Smooth muscle cell (in vitro differentiated cells): ENCODE measurements at regions not wholly inside any gene's neighbourhood (a gene's known extent, or its start where the extent isn't known, plus 50 kb on each side); places are given as distances from the start of the nearest gene placed in this dataset.

ENCODE experiments used
- DNase-seq: peaks from one replicate; lab custom pipeline; 2025; ENCODE audit not compliant: unreplicated experiment; lab: John Stamatoyannopoulos, UW
- H2AFZ ChIP-seq: fragments of 200-600 bp; sonication (generic); 2 replicates; pipeline ENCODE4 v1.6.0; 2016; ENCODE audit warnings: antibody characterized with exemption, low read depth, mild to moderate bottlenecking
- H3F3A ChIP-seq: fragments of 200-600 bp; sonication (generic); 2 replicates; pipeline ENCODE4 v1.6.0; 2017; ENCODE audit warnings: antibody characterized with exemption, low read depth
- H3K27ac ChIP-seq: fragments of 200-600 bp; sonication (generic); 2 replicates; pipeline ENCODE4 v1.5.1; 2016; ENCODE audit warnings: low read depth, mild to moderate bottlenecking
- H3K27me3 ChIP-seq: fragments of 200-600 bp; sonication (generic); 2 replicates; pipeline ENCODE4 v1.6.1; 2016; ENCODE audit warnings: low read depth, mild to moderate bottlenecking
- H3K36me3 ChIP-seq: fragments of 200-600 bp; sonication (generic); 2 replicates; pipeline ENCODE4 v1.5.1; 2016; ENCODE audit warnings: low read depth
- H3K4me1 ChIP-seq: fragments of 200-600 bp; sonication (generic); 2 replicates; pipeline ENCODE4 v1.5.1; 2016; ENCODE audit warnings: low read depth
- H3K4me2 ChIP-seq: fragments of 200-600 bp; sonication (generic); 2 replicates; pipeline ENCODE4 v1.6.0; 2016; ENCODE audit warnings: mild to moderate bottlenecking
- H3K4me3 ChIP-seq: fragments of 200-600 bp; sonication (generic); 2 replicates; pipeline ENCODE4 v1.5.1; 2016; ENCODE audit warnings: mild to moderate bottlenecking
- H3K79me2 ChIP-seq: fragments of 200-600 bp; sonication (generic); 2 replicates; pipeline ENCODE4 v1.6.0; 2016; ENCODE audit warnings: low read depth, mild to moderate bottlenecking
- H3K9ac ChIP-seq: fragments of 200-600 bp; sonication (generic); 2 replicates; pipeline ENCODE4 v1.6.0; 2016; ENCODE audit warnings: low read depth
- H3K9me3 ChIP-seq: fragments of 200-600 bp; sonication (generic); replicated peaks from 2 replicates; pipeline ENCODE4 v1.5.1; 2016; ENCODE audit warnings: low read depth
- H4K20me1 ChIP-seq: fragments of 200-600 bp; sonication (generic); 2 replicates; pipeline ENCODE4 v1.6.0; 2016; ENCODE audit warnings: low read depth
- WGBS: methylation state at CpG from one replicate; pipeline ENCODE4 v1.1.7; 2016; ENCODE audit warnings: low lambda C conversion rate; 5-methylcytosine and 5-hydroxymethylcytosine counted together
- TF ChIP-seq, protein P1 (sequence below): fragments of 200-600 bp; sonication (generic); IDR thresholded peaks from 2 replicates; pipeline ENCODE4 v1.5.1; 2017; ENCODE audit warnings: borderline replicate concordance, mild to moderate bottlenecking, antibody characterized with exemption; ENCODE audit not compliant: insufficient read depth, poor library complexity, severe bottlenecking

DNA sequence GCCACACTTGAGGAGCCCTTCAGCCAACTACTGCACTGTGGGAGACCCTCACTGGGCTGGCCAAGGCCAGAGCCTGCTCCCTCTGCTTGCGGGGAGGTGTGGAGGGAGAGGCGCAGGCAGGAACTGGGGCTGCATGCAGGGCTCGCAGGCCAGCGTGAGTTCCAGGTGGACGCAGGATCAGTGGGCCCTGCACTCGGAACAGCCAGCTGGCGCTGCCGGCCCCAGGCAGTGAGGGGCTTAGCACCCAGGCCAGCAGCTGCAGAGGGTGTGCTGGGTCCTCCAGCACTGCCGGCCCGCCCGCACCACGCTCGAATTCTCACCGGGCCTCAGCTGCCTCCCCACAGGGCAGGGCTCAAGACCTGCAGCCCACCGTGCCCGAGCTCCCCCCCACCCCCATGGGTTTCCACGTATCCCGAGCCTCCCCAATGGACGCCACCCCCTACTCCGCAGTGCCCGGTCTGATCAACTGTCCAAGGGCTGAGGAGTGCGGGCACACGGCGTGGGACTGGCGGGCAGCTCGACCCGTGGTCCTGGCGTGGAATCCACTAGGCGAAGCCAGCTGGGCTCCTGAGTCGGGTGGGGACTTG lies 1293.8 kb upstream of the PCDH9 start:
- no peaks in the 10 kb centered on the region for H4K20me1 ChIP-seq
- no peak overlapping the region for H3K27ac ChIP-seq
- no peaks in the 10 kb centered on the region for H3K79me2 ChIP-seq
- no peak overlapping the region for H3K4me2 ChIP-seq
- H3K27me3 ChIP-seq, result no peaks in the 10 kb centered on the region
- no peak overlapping the region for H2AFZ ChIP-seq
- H3F3A ChIP-seq, result no peaks in the 10 kb centered on the region
- no peak overlapping the region for H3K9ac ChIP-seq
- no peaks in the 10 kb centered on the region for H3K4me1 ChIP-seq
- no peaks in the 10 kb centered on the region for H3K9me3 ChIP-seq
- 91% methylated on average over 30 of the region's 30 CpGs for WGBS
- DNase-seq, result no peak
- no peaks in the 10 kb centered on the region for H3K36me3 ChIP-seq
- TF ChIP-seq, protein P1, sequence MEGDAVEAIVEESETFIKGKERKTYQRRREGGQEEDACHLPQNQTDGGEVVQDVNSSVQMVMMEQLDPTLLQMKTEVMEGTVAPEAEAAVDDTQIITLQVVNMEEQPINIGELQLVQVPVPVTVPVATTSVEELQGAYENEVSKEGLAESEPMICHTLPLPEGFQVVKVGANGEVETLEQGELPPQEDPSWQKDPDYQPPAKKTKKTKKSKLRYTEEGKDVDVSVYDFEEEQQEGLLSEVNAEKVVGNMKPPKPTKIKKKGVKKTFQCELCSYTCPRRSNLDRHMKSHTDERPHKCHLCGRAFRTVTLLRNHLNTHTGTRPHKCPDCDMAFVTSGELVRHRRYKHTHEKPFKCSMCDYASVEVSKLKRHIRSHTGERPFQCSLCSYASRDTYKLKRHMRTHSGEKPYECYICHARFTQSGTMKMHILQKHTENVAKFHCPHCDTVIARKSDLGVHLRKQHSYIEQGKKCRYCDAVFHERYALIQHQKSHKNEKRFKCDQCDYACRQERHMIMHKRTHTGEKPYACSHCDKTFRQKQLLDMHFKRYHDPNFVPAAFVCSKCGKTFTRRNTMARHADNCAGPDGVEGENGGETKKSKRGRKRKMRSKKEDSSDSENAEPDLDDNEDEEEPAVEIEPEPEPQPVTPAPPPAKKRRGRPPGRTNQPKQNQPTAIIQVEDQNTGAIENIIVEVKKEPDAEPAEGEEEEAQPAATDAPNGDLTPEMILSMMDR, result no peak
- H3K4me3 ChIP-seq, result no peak overlapping the region

DNA sequence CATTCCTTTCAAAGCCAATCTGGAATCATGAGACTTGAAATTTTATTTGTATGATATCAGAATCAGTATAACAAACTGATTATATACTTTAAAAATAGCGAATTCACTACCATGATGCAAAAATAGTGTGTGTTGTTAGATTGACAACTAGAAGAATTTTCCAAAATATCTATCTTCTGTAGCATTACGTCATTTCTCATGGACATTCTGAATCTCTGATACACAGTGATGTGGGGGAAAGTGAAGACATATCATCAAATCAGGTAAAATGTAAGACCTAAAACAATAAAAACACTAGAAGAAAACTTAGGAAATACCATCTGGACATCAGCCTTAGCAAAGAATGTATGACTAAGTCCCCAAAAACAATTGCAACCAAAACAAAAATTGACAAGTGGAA lies 1292.0 kb upstream of the PCDH9 start:
- no peaks in the 10 kb centered on the region for H3K36me3 ChIP-seq
- H4K20me1 ChIP-seq, result no peaks in the 10 kb centered on the region
- no peaks in the 10 kb centered on the region for H3K27me3 ChIP-seq
- no peaks in the 10 kb centered on the region for H3F3A ChIP-seq
- DNase-seq, result no peak
- WGBS, result 43% methylated on average over 2 of the region's 2 CpGs
- no peak overlapping the region for H3K4me3 ChIP-seq
- no peak overlapping the region for H3K27ac ChIP-seq
- H3K9ac ChIP-seq, result no peak overlapping the region
- no peaks in the 10 kb centered on the region for H3K79me2 ChIP-seq
- no peaks in the 10 kb centered on the region for H3K4me1 ChIP-seq
- no peaks in the 10 kb centered on the region for H3K9me3 ChIP-seq
- H2AFZ ChIP-seq, result no peak overlapping the region
- H3K4me2 ChIP-seq, result no peak overlapping the region
- TF ChIP-seq, protein P1, result no peak

DNA sequence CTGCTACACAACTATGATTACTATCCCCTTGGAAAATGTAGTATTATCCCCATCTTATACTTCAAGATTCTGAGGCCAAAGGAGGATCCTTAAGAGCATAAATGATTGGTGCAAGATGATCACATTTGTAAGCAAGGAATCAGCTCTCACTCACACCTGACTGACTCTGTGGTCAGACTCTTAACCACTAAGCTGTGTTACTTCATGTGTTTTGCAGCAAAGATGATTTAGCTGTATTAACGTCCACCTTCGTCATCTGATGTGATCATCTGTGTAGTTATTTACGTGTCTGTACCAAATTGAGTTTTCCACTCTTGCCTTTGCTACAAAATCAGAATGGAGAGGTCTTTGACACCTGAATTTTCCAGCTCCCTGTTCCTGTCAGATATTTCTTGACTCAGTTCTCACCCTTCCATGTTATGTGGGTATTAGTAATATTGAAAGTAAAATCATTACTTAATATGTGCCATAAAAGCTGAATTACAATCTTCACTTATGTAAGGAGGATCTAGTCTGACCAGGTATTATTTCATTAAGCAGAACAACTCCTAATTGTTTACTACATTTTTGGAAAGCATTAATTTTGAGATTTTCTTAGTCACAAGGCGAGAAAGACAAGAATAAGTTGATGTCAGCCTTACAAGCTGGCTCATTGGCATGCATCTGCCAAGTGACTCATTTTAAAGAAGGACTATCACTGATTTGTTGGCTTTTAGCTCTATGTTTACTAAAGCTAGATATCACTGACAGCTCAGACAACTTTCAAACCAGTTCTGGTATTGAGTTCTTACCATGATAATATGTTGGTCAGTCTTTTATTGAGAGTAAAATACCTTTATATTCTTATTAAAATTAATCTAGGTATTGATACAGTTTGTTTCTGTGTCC lies 1279.8 kb upstream of the PCDH9 start:
- DNase-seq, result no peak
- WGBS, result 81% methylated on average over 4 of the region's 4 CpGs
- H3K4me1 ChIP-seq, result no peaks in the 10 kb centered on the region
- TF ChIP-seq, protein P1, result no peak
- no peak overlapping the region for H3K4me2 ChIP-seq
- H4K20me1 ChIP-seq, result no peaks in the 10 kb centered on the region
- H3K27ac ChIP-seq, result peak overlapping the region; percentile 42
- H3F3A ChIP-seq, result no peaks in the 10 kb centered on the region
- no peaks in the 10 kb centered on the region for H3K36me3 ChIP-seq
- no peak overlapping the region for H3K9ac ChIP-seq
- H3K79me2 ChIP-seq, result no peaks in the 10 kb centered on the region
- H2AFZ ChIP-seq, result no peak overlapping the region
- no peaks in the 10 kb centered on the region for H3K27me3 ChIP-seq
- H3K9me3 ChIP-seq, result no peaks in the 10 kb centered on the region
- H3K4me3 ChIP-seq, result no peak overlapping the region
